HEK293T (cell line): ENCODE measurements at regions not wholly inside any gene's neighbourhood (a gene's known extent, or its start where the extent isn't known, plus 50 kb on each side); places are given as distances from the start of the nearest gene placed in this dataset.

Experiments used
- ELF4 ChIP-seq: fragments of 450-650 bp; IDR thresholded peaks from 2 replicates; pipeline ENCODE4 v1.6.1; 2017; ENCODE audit warnings: antibody characterized with exemption
- FOXM1 ChIP-seq: fragments of 450-650 bp; IDR thresholded peaks from 2 replicates; pipeline ENCODE4 v1.6.1; 2017; ENCODE audit warnings: mild to moderate bottlenecking, borderline replicate concordance
- ZNF384 ChIP-seq: fragments of 450-650 bp; IDR thresholded peaks from 2 replicates; pipeline ENCODE4 v1.6.1; 2016

DNA sequence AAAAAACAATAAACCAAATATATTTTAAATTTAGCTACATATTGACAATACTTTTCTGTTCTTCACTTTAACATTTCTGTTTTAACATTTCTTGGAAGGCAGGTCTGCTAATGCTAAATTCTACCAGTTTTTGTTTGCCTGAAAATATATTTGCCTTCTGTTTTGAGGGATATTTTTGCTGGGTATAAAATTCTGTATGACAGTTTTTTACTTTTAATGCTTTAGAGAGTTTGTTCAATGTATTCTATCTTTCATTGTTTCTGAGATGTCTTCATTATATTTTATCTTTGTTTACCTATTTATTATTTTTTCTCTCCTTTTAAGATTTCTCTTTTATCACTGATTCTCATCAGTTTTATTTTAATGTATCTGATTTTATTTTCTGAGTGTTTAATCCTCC, 409.2 kb upstream of the DPP6 start:
- no peak for TF ChIP-seq ZNF384
- no peak for TF ChIP-seq ELF4
- TF ChIP-seq FOXM1: no peak
